ENCODE measurements at regions not wholly inside any gene's neighbourhood (a gene's known extent, or its start where the extent isn't known, plus 50 kb on each side); places are given as distances from the start of the nearest gene placed in this dataset.

DNA sequence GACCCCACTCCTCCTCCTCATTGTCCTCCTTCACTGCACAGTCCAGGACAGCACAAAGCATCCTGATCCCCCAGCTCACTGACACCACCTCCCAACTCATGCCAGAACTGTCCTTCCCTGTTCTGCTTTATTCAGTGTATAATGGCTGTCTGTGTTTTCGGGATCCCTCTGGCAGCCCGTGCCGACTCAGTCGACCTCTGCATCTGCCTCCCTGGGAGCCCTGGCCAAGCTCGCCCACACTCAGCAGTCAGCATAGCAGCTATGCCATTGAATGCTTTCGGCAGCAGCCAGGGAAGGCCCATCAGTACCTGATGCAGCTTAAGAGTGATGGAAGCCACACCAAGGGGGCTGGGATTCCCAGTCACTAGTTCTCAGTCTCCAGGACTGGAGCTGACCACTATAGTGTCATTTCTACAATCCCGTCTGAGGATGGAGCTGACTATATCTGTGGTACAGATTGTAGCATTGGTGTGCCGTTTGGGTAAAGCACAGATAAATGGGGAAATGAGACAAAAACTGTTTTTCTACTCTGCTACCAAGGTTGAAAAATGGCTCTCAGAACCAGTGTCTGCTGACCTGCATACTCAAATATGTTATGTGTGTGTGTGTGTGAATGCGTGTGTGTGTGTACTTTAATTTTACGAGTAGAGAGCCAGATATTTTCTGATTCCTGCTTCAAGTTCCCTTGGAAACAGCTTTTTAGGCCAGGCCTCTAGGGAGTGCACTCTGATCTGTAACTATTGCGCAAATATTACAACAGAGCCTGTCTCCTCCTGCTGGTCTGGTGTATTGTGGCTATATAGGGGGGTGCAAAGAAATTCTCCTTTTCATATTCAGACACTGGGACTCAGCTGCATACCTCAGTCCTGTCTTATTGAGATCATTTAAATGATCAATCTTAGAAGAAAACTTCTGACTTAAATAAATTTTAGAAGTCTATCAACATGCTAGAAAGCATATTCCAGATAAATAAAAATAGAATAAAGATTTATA is 78.8 kb upstream of the TOP3B start:
- peak; percentile 90 for ATAC-seq (ENCODE audit: low read depth)
- Histone ChIP-seq H3K4me3 (ENCODE audit: severe bottlenecking) (no peak overlapping the region), H3K27ac (ENCODE audit: poor library complexity, severe bottlenecking) (no peak overlapping the region)

DNA sequence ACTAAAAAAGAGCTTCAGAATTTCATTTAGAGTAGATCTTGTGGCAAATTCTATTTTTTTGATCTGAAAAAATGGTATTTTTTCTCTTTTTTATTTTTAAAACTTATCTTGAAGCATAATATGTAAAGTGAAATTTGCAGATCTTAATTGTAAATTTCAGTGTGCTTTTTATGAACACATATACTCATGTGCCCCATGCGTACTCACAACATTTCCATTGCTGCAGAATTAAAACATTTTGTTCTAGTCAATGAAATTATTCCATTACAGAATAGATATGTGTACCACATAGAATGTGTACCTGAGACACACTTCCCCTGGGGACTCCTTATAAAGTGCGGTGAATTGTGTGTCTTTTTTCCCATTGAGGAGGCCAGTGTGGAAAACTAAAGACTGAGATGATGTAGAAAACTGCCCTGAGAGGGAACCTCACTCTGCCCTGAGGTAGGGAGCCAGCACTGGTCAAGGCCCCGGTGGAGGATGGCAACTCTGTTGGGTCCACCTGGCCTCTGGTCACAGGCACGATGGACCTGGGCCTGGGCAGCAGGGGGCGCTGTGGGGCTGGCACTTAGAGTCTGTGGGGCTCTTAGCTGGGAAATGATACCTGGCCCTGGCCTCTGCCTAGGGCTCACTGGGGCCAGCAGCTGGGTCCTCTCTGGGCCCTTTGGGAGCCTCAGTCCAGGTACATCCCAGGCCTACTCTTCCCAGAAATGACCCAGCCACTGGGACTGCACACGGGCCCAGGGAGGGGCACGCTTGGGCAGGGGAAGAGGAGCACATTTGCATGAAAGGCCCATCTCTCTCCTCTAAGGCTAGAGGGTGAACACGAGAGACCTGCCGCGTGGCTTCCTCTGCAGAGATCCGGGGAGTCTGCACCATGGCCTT is 77.9 kb upstream of the TOP3B start:
- Histone ChIP-seq H3K4me1 (ENCODE audit: insufficient read depth, poor library complexity, severe bottlenecking) (peaks cover 16% of the 10 kb centered on the region), H3K27me3 (ENCODE audit: insufficient read depth, poor library complexity, severe bottlenecking) (no peaks in the 10 kb centered on the region), H3K4me3 (ENCODE audit: severe bottlenecking) (no peak overlapping the region), H3K27ac (ENCODE audit: poor library complexity, severe bottlenecking) (no peak overlapping the region), H3K9me3 (ENCODE audit: severe bottlenecking) (peaks cover 10% of the 10 kb centered on the region), H3K36me3 (ENCODE audit: low read depth) (no peaks in the 10 kb centered on the region)
- TF ChIP-seq, protein P1, sequence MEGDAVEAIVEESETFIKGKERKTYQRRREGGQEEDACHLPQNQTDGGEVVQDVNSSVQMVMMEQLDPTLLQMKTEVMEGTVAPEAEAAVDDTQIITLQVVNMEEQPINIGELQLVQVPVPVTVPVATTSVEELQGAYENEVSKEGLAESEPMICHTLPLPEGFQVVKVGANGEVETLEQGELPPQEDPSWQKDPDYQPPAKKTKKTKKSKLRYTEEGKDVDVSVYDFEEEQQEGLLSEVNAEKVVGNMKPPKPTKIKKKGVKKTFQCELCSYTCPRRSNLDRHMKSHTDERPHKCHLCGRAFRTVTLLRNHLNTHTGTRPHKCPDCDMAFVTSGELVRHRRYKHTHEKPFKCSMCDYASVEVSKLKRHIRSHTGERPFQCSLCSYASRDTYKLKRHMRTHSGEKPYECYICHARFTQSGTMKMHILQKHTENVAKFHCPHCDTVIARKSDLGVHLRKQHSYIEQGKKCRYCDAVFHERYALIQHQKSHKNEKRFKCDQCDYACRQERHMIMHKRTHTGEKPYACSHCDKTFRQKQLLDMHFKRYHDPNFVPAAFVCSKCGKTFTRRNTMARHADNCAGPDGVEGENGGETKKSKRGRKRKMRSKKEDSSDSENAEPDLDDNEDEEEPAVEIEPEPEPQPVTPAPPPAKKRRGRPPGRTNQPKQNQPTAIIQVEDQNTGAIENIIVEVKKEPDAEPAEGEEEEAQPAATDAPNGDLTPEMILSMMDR (IDR thresholded peaks at IDR 0.05; ENCODE audit: poor library complexity, severe bottlenecking) = peak; percentile 66
- ATAC-seq (ENCODE audit: low read depth) (peak; percentile 83), DNase-seq (ENCODE audit: low spot score) (no peak)

More for the DNA sequence above, 78.8 kb upstream of the TOP3B start:
- Histone ChIP-seq H3K4me1 (ENCODE audit: insufficient read depth, poor library complexity, severe bottlenecking) (peaks cover 16% of the 10 kb centered on the region), H3K36me3 (ENCODE audit: low read depth) (no peaks in the 10 kb centered on the region), H3K27me3 (ENCODE audit: insufficient read depth, poor library complexity, severe bottlenecking) (no peaks in the 10 kb centered on the region), H3K9me3 (ENCODE audit: severe bottlenecking) (peaks cover 10% of the 10 kb centered on the region)
- TF ChIP-seq, protein P1 (IDR thresholded peaks at IDR 0.05; ENCODE audit: poor library complexity, severe bottlenecking) = peak; percentile 32
- no peak for DNase-seq (ENCODE audit: low spot score)

DNA sequence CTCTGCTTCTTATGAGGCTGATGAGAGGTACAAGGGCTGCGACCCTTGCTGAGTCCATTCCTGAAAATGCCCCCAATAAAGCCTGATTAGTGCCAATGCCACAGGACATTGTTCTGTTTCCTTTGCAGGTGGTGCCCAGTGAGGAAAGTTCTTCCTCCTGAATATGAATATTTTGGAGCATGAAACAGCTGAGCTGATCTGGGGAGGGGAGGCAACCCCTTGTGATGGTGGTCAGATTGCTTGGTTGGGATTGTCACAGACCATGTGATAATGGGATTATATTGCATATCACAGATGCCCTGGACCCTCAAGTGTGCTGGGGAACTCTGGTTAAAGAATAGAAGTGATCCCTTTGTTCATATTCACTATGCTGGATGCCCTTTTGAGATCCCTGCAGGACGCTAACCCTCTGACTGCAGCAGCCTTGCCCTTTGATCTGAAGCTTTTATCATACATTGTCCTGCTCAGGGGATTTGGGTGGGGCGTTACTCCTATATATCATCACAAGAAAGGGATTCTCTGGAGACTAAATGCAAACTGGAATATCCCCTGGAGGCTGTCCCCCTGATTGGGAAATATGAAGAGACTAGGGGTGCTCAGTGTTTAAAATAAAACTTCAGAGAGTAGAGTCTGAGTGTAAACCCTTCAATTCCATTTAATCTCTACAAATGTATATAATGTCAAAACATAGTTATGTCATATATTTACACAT is 76.9 kb upstream of the TOP3B start:
- no peaks in the 10 kb centered on the region for H3K36me3 ChIP-seq (ENCODE audit: low read depth)
- H3K9me3 ChIP-seq (ENCODE audit: severe bottlenecking) = peaks cover 7% of the 10 kb centered on the region
- H3K27me3 ChIP-seq (ENCODE audit: insufficient read depth, poor library complexity, severe bottlenecking) = no peaks in the 10 kb centered on the region
- H3K4me3 ChIP-seq (ENCODE audit: severe bottlenecking) = no peak overlapping the region
- TF ChIP-seq, protein P1 (IDR thresholded peaks at IDR 0.05; ENCODE audit: poor library complexity, severe bottlenecking) = no peak
- DNase-seq (ENCODE audit: low spot score) (no peak), ATAC-seq (ENCODE audit: low read depth) (no peak)
- no peak overlapping the region for H3K27ac ChIP-seq (ENCODE audit: poor library complexity, severe bottlenecking)
- peaks cover 16% of the 10 kb centered on the region for H3K4me1 ChIP-seq (ENCODE audit: insufficient read depth, poor library complexity, severe bottlenecking)

DNA sequence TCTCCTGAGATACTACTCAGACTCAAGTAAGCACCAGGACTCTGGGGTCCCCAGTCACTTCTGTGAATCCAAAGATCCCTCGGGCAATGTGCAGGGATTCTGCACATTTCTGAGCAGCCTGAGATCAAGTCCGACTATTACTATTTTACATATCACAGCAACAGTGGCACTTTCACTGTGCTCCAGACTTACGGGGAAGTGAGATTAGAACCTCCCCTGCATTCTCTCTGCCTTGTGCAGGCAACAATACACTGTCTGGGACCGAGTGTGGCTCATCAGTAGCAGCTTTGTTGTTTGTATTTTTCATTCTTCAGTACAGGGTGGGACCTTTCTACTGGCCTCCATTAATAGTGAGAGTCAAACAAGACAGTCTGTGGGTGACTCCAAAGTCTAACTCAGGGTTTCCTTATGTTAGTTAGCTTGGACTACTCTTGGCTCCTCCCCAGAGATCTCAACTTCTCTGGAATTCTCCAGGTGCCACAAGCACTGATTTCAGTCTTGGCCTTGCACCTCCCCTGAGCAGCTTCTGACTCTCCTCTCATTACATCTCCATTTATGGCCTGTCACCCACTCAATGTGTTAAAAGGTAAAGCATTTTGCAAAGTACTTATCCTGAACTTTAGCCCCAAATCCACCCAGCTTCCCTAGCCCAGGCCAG is 76.2 kb upstream of the TOP3B start:
- H3K4me1 ChIP-seq (ENCODE audit: insufficient read depth, poor library complexity, severe bottlenecking) = peaks cover 16% of the 10 kb centered on the region
- H3K36me3 ChIP-seq (ENCODE audit: low read depth) = no peaks in the 10 kb centered on the region
- H3K4me3 ChIP-seq (ENCODE audit: severe bottlenecking) = no peak overlapping the region
- H3K27me3 ChIP-seq (ENCODE audit: insufficient read depth, poor library complexity, severe bottlenecking) = no peaks in the 10 kb centered on the region
- TF ChIP-seq, protein P1 (IDR thresholded peaks at IDR 0.05; ENCODE audit: poor library complexity, severe bottlenecking) = no peak
- DNase-seq (ENCODE audit: low spot score) = no peak
- no peak overlapping the region for H3K27ac ChIP-seq (ENCODE audit: poor library complexity, severe bottlenecking)
- ATAC-seq (ENCODE audit: low read depth) = no peak
- H3K9me3 ChIP-seq (ENCODE audit: severe bottlenecking) = peaks cover 4% of the 10 kb centered on the region

All from RWPE2 (cell line).